NCI-H510A treated with DMSO at 0.1 percent for 48 hours (cell line): ENCODE measurements at regions not wholly inside any gene's neighbourhood (a gene's known extent, or its start where the extent isn't known, plus 50 kb on each side); places are given as distances from the start of the nearest gene placed in this dataset.
"Not testable (repeated sequence)": the region's sequence is repeated elsewhere in the genome, so short reads cannot be mapped to it uniquely, and the experiment has no call there.

Source experiments
- DNase-seq: peaks from one replicate; lab custom pipeline; 2025; lab: John Stamatoyannopoulos, UW

GRCh38 chr1:106249810-106250209 is 806.7 kb upstream of the PRMT6 start:
- no peak for DNase-seq

- DNase-seq, result no peak
Observed at GRCh38 chr1:106254748-106255147, 801.7 kb upstream of the PRMT6 start.

- DNase-seq, result no peak
Observed at GRCh38 chr1:106266786-106267185, 789.7 kb upstream of the PRMT6 start.

- no peak for DNase-seq
Observed at GRCh38 chr1:106268070-106268469, 788.4 kb upstream of the PRMT6 start.

GRCh38 chr1:106276871-106277270 is 779.6 kb upstream of the PRMT6 start:
- no peak for DNase-seq

- DNase-seq, result no peak
Observed at GRCh38 chr1:106277786-106278185, 778.7 kb upstream of the PRMT6 start.

- no peak for DNase-seq
Observed at GRCh38 chr1:106278716-106279115, 777.8 kb upstream of the PRMT6 start.

- DNase-seq, result no peak
Observed at GRCh38 chr1:106289265-106289928, 767.1 kb upstream of the PRMT6 start.

- DNase-seq, result peak; percentile 25
Observed at GRCh38 chr1:106290805-106291501, 765.5 kb upstream of the PRMT6 start.

GRCh38 chr1:106292130-106292529 is 764.3 kb upstream of the PRMT6 start:
- DNase-seq, result no peak

GRCh38 chr1:106296431-106296830 is 760.0 kb upstream of the PRMT6 start:
- no peak for DNase-seq

GRCh38 chr1:106304106-106304505 is 752.4 kb upstream of the PRMT6 start:
- no peak for DNase-seq

- no peak for DNase-seq
Observed at GRCh38 chr1:106319612-106320011, 736.9 kb upstream of the PRMT6 start.

GRCh38 chr1:106325600-106325999 is 730.9 kb upstream of the PRMT6 start:
- no peak for DNase-seq

- no peak for DNase-seq
Observed at GRCh38 chr1:106344494-106344893, 712.0 kb upstream of the PRMT6 start.

- DNase-seq, result no peak
Observed at GRCh38 chr1:106360252-106360651, 696.2 kb upstream of the PRMT6 start.

- no peak for DNase-seq
Observed at GRCh38 chr1:106366627-106367319, 689.7 kb upstream of the PRMT6 start.

GRCh38 chr1:106378261-106378660 is 678.2 kb upstream of the PRMT6 start:
- no peak for DNase-seq

GRCh38 chr1:106380772-106381171 is 675.7 kb upstream of the PRMT6 start:
- DNase-seq, result no peak

- DNase-seq, result not testable (repeated sequence)
Observed at GRCh38 chr1:106389160-106389559, 667.3 kb upstream of the PRMT6 start.

GRCh38 chr1:106393046-106393445 is 663.4 kb upstream of the PRMT6 start:
- no peak for DNase-seq

- no peak for DNase-seq
Observed at GRCh38 chr1:106396020-106396419, 660.5 kb upstream of the PRMT6 start.

- DNase-seq, result no peak
Observed at GRCh38 chr1:106398391-106398790, 658.1 kb upstream of the PRMT6 start.
